ENCODE measurements at regions not wholly inside any gene's neighbourhood (a gene's known extent, or its start where the extent isn't known, plus 50 kb on each side); places are given as distances from the start of the nearest gene placed in this dataset.

GRCh38 chr12:67534046-67534445, 114.5 kb upstream of the DYRK2 start:
- Histone ChIP-seq H3K9ac (ENCODE audit: low read length) (no peak overlapping the region), H3K4me3 (ENCODE audit: low read length) (no peak overlapping the region), H3K36me3 (ENCODE audit: insufficient read depth, low read length) (no peaks in the 10 kb centered on the region), H3K27ac (ENCODE audit: low read length) (no peak overlapping the region), H3F3A (ENCODE audit: insufficient read depth, low read length, poor library complexity, severe bottlenecking) (no peaks in the 10 kb centered on the region), H3K27me3 (ENCODE audit: insufficient read depth, low read depth, low read length) (no peaks in the 10 kb centered on the region), H3K79me2 (replicated peaks; ENCODE audit: insufficient read depth, low read length) (no peaks in the 10 kb centered on the region), H3K9me2 (ENCODE audit: insufficient read depth, low read length) (no peaks in the 10 kb centered on the region), H4K20me1 (ENCODE audit: insufficient read depth) (no peaks in the 10 kb centered on the region), H3K9me3 (ENCODE audit: low read length) (no peaks in the 10 kb centered on the region), H3K4me2 (ENCODE audit: low read length) (no peak overlapping the region), H2AFZ (ENCODE audit: low read depth, low read length) (no peak overlapping the region)
- TF ChIP-seq POLR2AphosphoS5 (IDR thresholded peaks at IDR 0.05) (no peak), SMC3 (conservative IDR thresholded peaks at IDR 0.05; ENCODE audit: poor library complexity) (no peak), MXI1 (conservative IDR thresholded peaks at IDR 0.05; ENCODE audit: poor library complexity, severe bottlenecking) (no peak), CTCF (IDR thresholded peaks at IDR 0.05; ENCODE audit: poor library complexity, severe bottlenecking) (no peak), REST (IDR thresholded peaks at IDR 0.05; ENCODE audit: borderline replicate concordance) (no peak), RAD21 (conservative IDR thresholded peaks at IDR 0.05) (no peak), EP300 (conservative IDR thresholded peaks at IDR 0.05; ENCODE audit: poor library complexity, severe bottlenecking) (no peak), TAF1 (IDR thresholded peaks at IDR 0.05; ENCODE audit: low read depth) (no peak), EZH2 (IDR thresholded peaks at IDR 0.05; ENCODE audit: borderline replicate concordance, insufficient read depth, low read length, poor library complexity, severe bottlenecking) (no peak)

- H3K36me3 ChIP-seq (ENCODE audit: insufficient read depth, low read length) = no peaks in the 10 kb centered on the region
- no peaks in the 10 kb centered on the region for H3F3A ChIP-seq (ENCODE audit: insufficient read depth, low read length, poor library complexity, severe bottlenecking)
- H3K9me2 ChIP-seq (ENCODE audit: insufficient read depth, low read length) = no peaks in the 10 kb centered on the region
- H3K4me3 ChIP-seq (ENCODE audit: low read length) = no peak overlapping the region
- H3K9ac ChIP-seq (ENCODE audit: low read length) = no peak overlapping the region
- H3K27ac ChIP-seq (ENCODE audit: low read length) = no peak overlapping the region
- no peaks in the 10 kb centered on the region for H4K20me1 ChIP-seq (ENCODE audit: insufficient read depth)
- no peak for TF ChIP-seq EP300 (conservative IDR thresholded peaks at IDR 0.05; ENCODE audit: poor library complexity, severe bottlenecking)
- no peak for TF ChIP-seq EZH2 (IDR thresholded peaks at IDR 0.05; ENCODE audit: borderline replicate concordance, insufficient read depth, low read length, poor library complexity, severe bottlenecking)
- TF ChIP-seq REST (IDR thresholded peaks at IDR 0.05; ENCODE audit: borderline replicate concordance) = no peak
- no peak for TF ChIP-seq CTCF (IDR thresholded peaks at IDR 0.05; ENCODE audit: poor library complexity, severe bottlenecking)
- no peaks in the 10 kb centered on the region for H3K9me3 ChIP-seq (ENCODE audit: low read length)
- no peaks in the 10 kb centered on the region for H3K79me2 ChIP-seq (replicated peaks; ENCODE audit: insufficient read depth, low read length)
- H3K4me2 ChIP-seq (ENCODE audit: low read length) = no peak overlapping the region
- H3K27me3 ChIP-seq (ENCODE audit: insufficient read depth, low read depth, low read length) = no peaks in the 10 kb centered on the region
- H2AFZ ChIP-seq (ENCODE audit: low read depth, low read length) = no peak overlapping the region
Measured at GRCh38 chr12:67534681-67535080, 113.9 kb upstream of the DYRK2 start.

All from neural cell (in vitro differentiated cells).